Endothelial cell of umbilical vein (primary cell): ENCODE measurements at regions not wholly inside any gene's neighbourhood (a gene's known extent, or its start where the extent isn't known, plus 50 kb on each side); places are given as distances from the start of the nearest gene placed in this dataset.
"Not testable (repeated sequence)": the region's sequence is repeated elsewhere in the genome, so short reads cannot be mapped to it uniquely, and the experiment has no call there.

Source experiments
- BruUV-seq: library from RNA; stranded (reverse); fragments of 400-500 nt; replicated peaks from 2 replicates; lab custom pipeline; 2021; lab: Mats Ljungman, UMichigan
- CTCF ChIA-PET: fragments of 300-600, 350-600 bp; sonication (Branson Sonifier 250); formaldehyde crosslinking; loops from one replicate; lab custom pipeline; 2021; ENCODE audit warnings: antibody characterized with exemption, inconsistent platforms; lab: Charles Lee
- POLR2A ChIA-PET: fragments of 300-600, 350-600 bp; sonication (Branson Sonifier 250); formaldehyde crosslinking; loops from one replicate; lab custom pipeline; 2021; ENCODE audit warnings: antibody characterized with exemption, inconsistent platforms; lab: Charles Lee
- DNase-seq: peaks from one replicate; pipeline ENCODE4 v3.0.0-alpha.2; 2011; ENCODE audit warnings: low read depth, low spot score
- FAIRE-seq: peaks from 2 replicates; lab custom pipeline; 2011; peaks lifted over from hg19 to GRCh38; lab: Jason Lieb, UNC
- H2AFZ ChIP-seq: 2 replicates; pipeline ENCODE4 v1.6.0; 2012; ENCODE audit warnings: low read depth, low read length, control low read depth, inconsistent platforms
- H3K27ac ChIP-seq: 2 replicates; pipeline ENCODE4 v1.5.1; 2011; ENCODE audit warnings: low read depth, mild to moderate bottlenecking, control low read depth, low read length, moderate library complexity; ENCODE audit not compliant: insufficient read depth
- H3K27me3 ChIP-seq, 2 experiments: 2 replicates each; pipeline versions ENCODE4 v1.6.0 to v1.6.1; 2011; ENCODE audit warnings: low read length in 2 of 2, mixed read lengths in 1 of 2; ENCODE audit not compliant: control insufficient read depth in 2 of 2, insufficient read depth in 2 of 2
- H3K36me3 ChIP-seq, 2 experiments: 2 replicates in 1 of 2; 3 replicates in 1 of 2; pipeline ENCODE4 v1.5.1; 2011; ENCODE audit warnings: low read length in 2 of 2, mild to moderate bottlenecking in 1 of 2, moderate library complexity in 1 of 2; ENCODE audit not compliant: control insufficient read depth in 2 of 2, insufficient read depth in 2 of 2; ENCODE audit errors: extremely low read depth in 1 of 2
- H3K4me1 ChIP-seq: 3 replicates; pipeline ENCODE4 v1.5.1; 2011; ENCODE audit warnings: mild to moderate bottlenecking, low read length; ENCODE audit not compliant: control insufficient read depth, insufficient read depth; ENCODE audit errors: extremely low read depth
- H3K4me2 ChIP-seq: 2 replicates; pipeline ENCODE4 v1.6.1; 2011; ENCODE audit warnings: low read length, control low read depth, mixed read lengths; ENCODE audit not compliant: insufficient read depth
- H3K4me3 ChIP-seq, 3 experiments: fragments of 200-600 bp in 1 of 3; sonication (generic), shearing (Covaris generic) in 1 of 3; replicated peaks in 1 of 3; 2 replicates each; pipeline ENCODE4 v1.5.1; 2011 to 2016; ENCODE audit warnings: control low read depth in 3 of 3, low read length in 3 of 3, mild to moderate bottlenecking in 2 of 3, inconsistent platforms in 1 of 3, low read depth in 1 of 3, moderate library complexity in 1 of 3; ENCODE audit not compliant: insufficient read depth in 1 of 3
- H3K79me2 ChIP-seq: 2 replicates; pipeline ENCODE4 v1.6.0; 2012; ENCODE audit warnings: low read length, inconsistent platforms; ENCODE audit not compliant: control insufficient read depth, insufficient read depth
- H3K9ac ChIP-seq: replicated peaks from 2 replicates; pipeline ENCODE3; 2011; ENCODE audit warnings: low read length, control low read depth; ENCODE audit not compliant: insufficient read depth; ENCODE audit errors: extremely low read depth
- H3K9me1 ChIP-seq: replicated peaks from 3 replicates; pipeline ENCODE4 v1.6.0; 2011; ENCODE audit warnings: mild to moderate bottlenecking, low read length; ENCODE audit not compliant: control insufficient read depth, insufficient read depth; ENCODE audit errors: extremely low read depth
- H3K9me3 ChIP-seq: replicated peaks from 2 replicates; pipeline ENCODE4 v1.5.1; 2012; ENCODE audit warnings: low read length, inconsistent platforms; ENCODE audit not compliant: control insufficient read depth, insufficient read depth
- H4K20me1 ChIP-seq: replicated peaks from 2 replicates; pipeline ENCODE3; 2011; ENCODE audit warnings: mild to moderate bottlenecking, low read length; ENCODE audit not compliant: control insufficient read depth, insufficient read depth; ENCODE audit errors: extremely low read depth
- CTCF ChIP-seq, 2 donors: IDR thresholded peaks; 1 replicate in 1 of 2; 2 replicates in 1 of 2; pipeline ENCODE4 v1.5.1; 2011; ENCODE audit warnings: low read length in 2 of 2, mild to moderate bottlenecking in 2 of 2, moderate library complexity in 2 of 2, control low read depth in 1 of 2, inconsistent platforms in 1 of 2, low read depth in 1 of 2; ENCODE audit not compliant: insufficient read depth in 1 of 2; ENCODE audit errors: extremely low read depth in 1 of 2
- GATA2 ChIP-seq: IDR thresholded peaks from 2 replicates; pipeline ENCODE4 v1.7.0; 2011; ENCODE audit warnings: low read depth, mild to moderate bottlenecking, moderate library complexity, mixed read lengths, low read length; ENCODE audit not compliant: insufficient read length, insufficient read depth
- MYC ChIP-seq: IDR thresholded peaks from one replicate; pipeline ENCODE4 v1.6.1; 2011; ENCODE audit warnings: mild to moderate bottlenecking, low read depth, low read length
- POLR2AphosphoS5 ChIP-seq: IDR thresholded peaks from 2 replicates; pipeline ENCODE4 v1.6.1; 2012; ENCODE audit warnings: low read depth, mild to moderate bottlenecking, control low read depth, low read length, moderate library complexity; ENCODE audit not compliant: insufficient read depth
- dilution Hi-C: fragments of 300-500 bp; cut with MboI; formaldehyde crosslinking; loops from one replicate; pipeline ENCODE4 v1.15.0; 2019; ENCODE audit warnings: low sequenced_read_pairs; ENCODE audit not compliant: extremely low pct_ligation_motif_present
- intact Hi-C: fragments of 100-400 bp; cut with micrococcal nuclease; formaldehyde crosslinking; loops from one replicate; pipeline ENCODE4 v1.10.0; 2022

GRCh38 chrY:18993480-18993879 lies 219.9 kb upstream of the HSFY2 start:
- TF ChIP-seq MYC (no peak), CTCF (IDR thresholded peaks at IDR 0.05; ENCODE audit: extremely low read depth in 1 of 2, insufficient read depth in 1 of 2, low read depth in 1 of 2, low read length in 2 of 2) (no peak), POLR2AphosphoS5 (no peak), GATA2 (no peak)
- no peaks in the 10 kb centered on the region for H4K20me1 ChIP-seq
- no peak overlapping the region for H3K4me2 ChIP-seq
- no peak for FAIRE-seq
- no peaks in the 10 kb centered on the region for H3K9me3 ChIP-seq
- no peak overlapping the region for H3K27ac ChIP-seq
- no peak for DNase-seq
- H2AFZ ChIP-seq: no peak overlapping the region
- no peaks in the 10 kb centered on the region for H3K79me2 ChIP-seq
- no peak overlapping the region for H3K4me3 ChIP-seq
- ChIA-PET CTCF (no interaction called here), POLR2A (no interaction called here)
- H3K9ac ChIP-seq: no peak overlapping the region
- H3K36me3 ChIP-seq: no peaks in the 10 kb centered on the region
- no peaks in the 10 kb centered on the region for H3K9me1 ChIP-seq
- no peaks in the 10 kb centered on the region for H3K27me3 ChIP-seq
- dilution Hi-C loops (no loop called here), intact Hi-C loops (no loop called here)
- no peaks in the 10 kb centered on the region for H3K4me1 ChIP-seq
- BruUV-seq: no TSS peak

- peak overlapping the region; percentile 24 for H3K4me2 ChIP-seq
- dilution Hi-C loops, H3K4me1 ChIP-seq, H3K79me2 ChIP-seq, intact Hi-C loops, H3K36me3 ChIP-seq, H4K20me1 ChIP-seq, H3K27me3 ChIP-seq, H3K9ac ChIP-seq, BruUV-seq, H3K27ac ChIP-seq, H3K9me3 ChIP-seq, DNase-seq, H3K9me1 ChIP-seq, CTCF ChIA-PET, POLR2A ChIA-PET, H2AFZ ChIP-seq: not testable (repeated sequence)
- peak; percentile 91 for FAIRE-seq
- peak overlapping the region in 1 of 3 experiments; percentile 30 for H3K4me3 ChIP-seq
These were observed 219.1 kb upstream of the HSFY2 start for GRCh38 chrY:18992684-18993083.
